ENCODE measurements at regions not wholly inside any gene's neighbourhood (a gene's known extent, or its start where the extent isn't known, plus 50 kb on each side); places are given as distances from the start of the nearest gene placed in this dataset.

DNA sequence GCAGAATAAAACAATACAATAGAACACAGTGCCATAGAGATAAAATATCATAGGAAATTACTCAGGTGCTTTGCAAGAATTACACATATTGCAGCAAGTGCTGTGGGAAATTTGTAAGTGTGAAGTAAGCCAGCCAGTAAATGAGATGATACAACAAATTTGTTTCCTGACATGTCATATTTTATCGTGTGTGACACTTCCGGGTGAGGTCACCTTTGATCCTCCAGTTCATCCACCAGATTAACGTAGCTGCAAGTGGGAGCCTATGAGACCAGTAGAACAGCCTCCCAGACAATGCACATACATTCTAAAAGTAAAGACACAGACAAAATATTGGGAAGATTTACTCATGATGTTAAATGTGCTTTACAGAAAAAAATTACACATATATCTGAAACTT, 72.2 kb downstream of the PRDM9 start:
- DNase-seq (ENCODE audit: low spot score): peak; percentile 45

DNA sequence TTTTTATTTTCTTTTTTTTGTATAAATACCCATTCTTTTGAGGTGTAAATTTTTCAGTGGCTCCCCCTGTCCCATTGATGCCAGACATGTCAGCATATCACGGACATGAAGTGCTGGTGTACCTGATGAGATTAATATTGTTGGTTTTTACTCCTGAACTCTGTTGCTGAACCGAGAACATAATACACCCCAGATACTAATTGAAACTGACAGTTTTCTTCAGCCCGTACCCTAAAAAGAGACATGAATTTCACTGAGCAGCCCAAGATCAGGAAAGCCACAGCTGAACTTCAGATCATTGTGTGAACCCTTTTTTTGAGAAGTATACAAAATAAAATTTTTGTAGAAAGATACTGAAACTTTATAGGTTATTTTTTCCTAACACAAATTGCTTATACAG, 75.7 kb downstream of the PRDM9 start:
- DNase-seq (ENCODE audit: low spot score): no peak

DNA sequence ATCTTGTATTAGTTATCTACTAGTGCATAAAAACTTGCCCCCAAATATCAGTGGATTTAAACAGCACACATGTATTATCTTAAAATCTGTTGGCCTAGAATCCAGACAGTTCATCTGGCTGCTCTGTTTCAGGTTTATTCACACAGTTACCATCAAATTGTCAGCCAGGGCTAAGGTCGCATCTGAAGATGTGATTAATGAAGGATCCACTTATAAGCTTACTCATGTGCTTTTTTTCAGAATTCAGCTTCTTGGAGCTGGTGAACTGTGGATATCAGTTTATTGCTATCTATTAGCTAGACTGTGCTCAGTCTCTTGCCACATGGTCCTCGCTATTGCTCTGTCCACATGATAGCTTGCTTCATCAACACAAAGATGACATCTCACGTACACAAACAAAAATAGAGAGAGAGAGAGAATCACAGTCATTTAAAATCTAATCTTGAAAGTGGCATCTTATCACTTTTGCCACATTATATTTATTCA, 81.5 kb downstream of the PRDM9 start:
- DNase-seq (ENCODE audit: low spot score): no peak

DNA sequence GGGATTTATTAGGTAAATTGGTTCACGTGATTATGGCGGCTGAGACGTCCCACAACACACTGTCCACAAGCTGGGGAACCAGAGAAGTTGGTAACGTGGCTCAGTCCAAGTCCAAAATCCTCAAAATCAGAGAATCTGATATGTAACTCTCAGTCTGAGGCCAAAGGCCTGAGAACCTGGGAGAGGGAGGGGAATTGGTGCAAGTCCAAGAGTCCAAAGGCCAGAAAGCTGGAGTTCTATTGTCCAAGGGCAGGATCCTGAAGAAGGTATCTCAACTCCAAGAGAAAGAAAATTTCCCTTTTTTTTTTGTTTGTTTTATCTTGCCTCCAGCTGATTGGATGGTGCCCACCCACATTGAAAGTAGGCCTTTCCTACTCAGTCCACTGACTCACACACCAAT, 83.8 kb downstream of the PRDM9 start:
- no peak for DNase-seq (ENCODE audit: low spot score)

DNA sequence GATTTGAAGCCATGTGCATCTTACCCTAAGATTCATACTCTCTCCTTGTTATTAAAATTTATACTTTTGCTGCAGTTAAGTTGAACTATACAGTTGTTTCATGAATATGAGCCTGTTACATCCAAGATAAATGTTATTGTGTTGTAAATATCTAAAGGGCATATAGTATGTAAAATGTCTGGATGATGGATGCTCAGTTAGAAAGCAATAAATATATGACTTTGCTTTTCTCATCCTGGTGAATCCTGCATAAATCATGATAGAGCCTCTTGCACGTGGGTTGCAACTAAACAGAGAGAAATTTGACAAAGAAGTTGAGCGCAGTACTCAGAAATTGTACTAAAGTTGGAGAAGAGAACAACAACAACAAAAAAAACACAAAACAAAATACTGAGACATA, 99.5 kb downstream of the PRDM9 start:
- DNase-seq (ENCODE audit: low spot score): no peak

DNA sequence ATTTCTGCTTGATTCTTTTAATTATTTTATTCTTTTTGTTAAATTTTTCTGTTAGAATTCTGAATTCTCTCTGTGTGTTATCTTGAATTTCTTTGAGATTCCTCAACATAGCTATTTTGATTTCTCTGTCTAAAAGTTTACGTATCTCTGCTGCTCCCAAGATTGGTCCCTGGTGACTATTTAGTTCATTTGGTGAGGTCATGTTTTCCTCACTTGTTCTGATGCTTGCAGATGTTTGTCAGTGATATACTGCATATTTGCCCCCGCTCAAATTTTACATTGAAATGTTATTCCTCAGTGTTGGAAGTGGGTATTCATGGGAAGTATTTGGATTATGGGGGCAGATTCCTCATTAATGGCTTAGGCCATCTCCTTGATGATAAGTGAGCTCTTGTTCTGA, 105.3 kb downstream of the PRDM9 start:
- no peak for DNase-seq (ENCODE audit: low spot score)

DNA sequence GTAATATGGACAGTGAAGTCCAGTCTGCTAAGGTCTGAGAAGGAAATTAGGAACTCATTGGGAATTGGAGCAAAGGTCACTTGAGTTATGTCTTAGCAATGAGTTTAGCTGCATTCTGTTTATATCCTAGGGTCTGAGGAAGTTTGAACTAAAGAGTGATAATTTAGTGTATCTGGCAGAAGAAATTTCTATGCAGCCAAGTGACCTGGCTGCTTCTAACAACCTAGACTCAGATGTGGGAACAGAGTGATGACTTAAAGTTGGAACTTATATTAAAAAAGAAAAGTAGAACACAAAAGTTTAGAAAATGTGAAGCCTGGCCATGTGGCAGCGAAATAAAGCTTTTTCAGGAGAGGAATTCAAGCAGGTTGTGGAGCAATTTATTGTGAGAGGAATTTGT, 106.2 kb downstream of the PRDM9 start:
- DNase-seq (ENCODE audit: low spot score): no peak

DNA sequence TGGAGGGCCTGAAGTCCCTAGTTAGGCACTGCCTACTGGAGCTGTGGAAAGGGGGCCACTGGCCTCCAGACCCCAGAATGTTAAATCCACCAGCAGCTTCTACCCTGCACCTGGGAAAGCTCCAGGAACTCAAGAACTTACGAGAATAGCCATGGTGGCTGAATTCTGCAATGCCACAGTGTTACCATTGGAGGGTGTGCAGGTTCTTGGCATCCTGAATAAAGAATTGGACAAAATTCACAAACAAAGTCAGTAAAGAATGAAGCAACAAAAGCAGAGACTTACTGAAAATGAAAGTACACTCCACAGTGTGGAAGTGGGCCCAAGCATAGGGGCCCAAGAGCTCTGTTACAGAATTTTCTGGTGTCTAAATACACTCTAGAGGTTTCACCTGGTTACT, 107.0 kb downstream of the PRDM9 start:
- no peak for DNase-seq (ENCODE audit: low spot score)

DNA sequence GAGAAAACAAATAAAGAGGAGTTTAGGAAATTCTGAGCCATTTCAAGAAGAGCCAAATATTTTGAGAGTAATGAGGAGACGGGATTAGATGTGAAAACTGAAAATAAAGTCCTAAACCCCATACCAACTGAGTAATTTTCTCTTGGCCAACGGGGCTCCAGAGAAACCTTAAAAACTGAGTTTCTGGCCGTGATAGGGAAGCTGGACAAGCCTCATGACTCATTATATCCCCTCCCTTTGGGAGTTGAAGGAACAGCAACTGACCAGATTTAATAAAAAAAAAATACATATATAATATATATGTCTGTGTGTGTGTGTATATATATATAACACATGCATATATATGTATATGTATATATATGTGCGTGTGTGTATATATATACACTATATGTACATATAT, 119.6 kb downstream of the PRDM9 start:
- DNase-seq (ENCODE audit: low spot score): no peak

DNA sequence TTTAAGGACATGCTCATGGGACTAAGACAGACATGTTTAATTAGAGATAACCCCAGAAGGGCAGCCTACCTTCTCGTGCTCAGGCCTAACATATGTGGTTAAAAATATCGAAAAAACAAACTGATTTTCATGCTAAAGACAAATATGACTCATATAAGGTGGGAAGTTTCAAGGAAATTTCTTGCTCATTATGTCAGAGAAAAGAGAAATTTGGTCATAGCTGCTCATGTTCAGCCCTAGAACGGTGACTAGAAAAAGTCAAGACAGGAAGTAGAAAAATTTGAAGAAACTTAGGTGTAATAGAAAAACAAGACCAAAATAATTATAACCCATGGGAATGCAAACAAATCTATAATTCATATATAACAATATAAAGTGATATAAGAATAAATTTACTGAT, 120.6 kb downstream of the PRDM9 start:
- peak; percentile 44 for DNase-seq (ENCODE audit: low spot score)

DNA sequence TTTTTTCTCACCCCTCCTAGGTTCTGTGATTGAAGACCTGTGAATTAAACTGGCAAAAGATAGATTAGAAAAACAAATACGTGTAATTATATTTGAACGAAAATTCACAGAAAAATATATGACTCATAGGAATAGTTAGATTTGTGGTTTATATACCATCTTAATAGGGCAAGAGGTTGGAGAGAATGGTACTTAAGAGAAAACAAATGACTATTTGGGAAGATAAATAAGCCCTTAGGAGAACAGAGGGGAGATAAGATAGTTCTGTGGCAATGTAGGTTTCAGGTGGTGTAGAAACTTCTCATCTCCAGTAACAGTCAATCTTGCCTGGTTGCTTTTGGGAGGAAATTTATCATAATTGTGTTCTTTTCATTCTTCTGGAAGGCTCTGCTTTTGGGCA, 122.0 kb downstream of the PRDM9 start:
- DNase-seq (ENCODE audit: low spot score): no peak

DNA sequence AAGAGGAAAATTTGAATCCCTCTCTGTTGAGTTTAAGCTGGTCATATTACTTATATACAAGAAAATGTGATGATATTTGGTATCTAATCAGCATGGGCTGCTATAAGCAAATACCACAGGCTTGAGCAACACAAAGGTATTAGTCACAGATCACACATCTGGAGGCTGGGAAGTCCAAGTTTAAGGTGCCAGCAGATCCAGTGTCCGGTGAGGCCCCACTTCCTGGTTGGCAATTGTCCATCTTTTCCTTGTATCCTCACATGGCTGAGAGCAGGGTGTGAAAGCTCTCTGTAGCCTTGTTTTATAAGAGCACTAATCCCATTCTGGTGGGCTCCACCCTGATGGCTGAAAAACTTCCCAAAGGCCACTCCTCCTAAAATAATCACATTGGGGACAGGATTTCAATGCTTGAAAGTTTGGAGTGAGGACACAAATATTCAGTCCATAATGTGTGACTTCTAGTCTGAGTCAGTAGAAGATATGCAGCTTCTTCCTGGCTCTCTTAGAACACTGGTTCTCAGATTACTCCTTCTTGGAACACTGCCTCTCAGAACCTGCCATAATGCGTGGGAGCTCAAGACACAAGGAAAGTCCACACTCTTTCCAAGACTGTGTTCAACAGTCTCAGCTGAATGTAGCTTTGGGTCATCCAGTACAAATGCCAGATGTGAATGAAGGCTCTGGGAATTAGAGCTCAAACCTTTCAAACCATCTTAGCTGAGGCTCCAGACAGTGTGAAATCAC, 124.1 kb downstream of the PRDM9 start:
- peak; percentile 71 for DNase-seq (ENCODE audit: low spot score)

DNA sequence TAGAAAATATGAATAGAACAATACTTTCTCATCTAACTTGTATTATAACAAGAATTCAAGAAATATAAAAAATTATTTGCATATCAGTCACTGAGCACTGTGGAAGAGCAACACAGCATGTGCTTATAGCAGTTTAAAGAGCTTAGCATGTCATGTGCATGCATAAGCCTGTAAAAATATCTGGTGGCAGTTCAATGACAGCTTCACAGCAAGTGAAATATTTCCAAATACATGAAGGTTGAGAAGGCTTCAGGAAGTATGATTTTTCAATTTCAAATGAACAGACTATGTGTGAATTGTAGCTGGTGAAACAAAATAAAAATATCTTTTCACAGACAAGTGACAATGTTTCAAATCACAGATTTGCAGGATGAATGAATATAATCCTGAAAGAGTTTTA, 128.5 kb downstream of the PRDM9 start:
- DNase-seq (ENCODE audit: low spot score): no peak

DNA sequence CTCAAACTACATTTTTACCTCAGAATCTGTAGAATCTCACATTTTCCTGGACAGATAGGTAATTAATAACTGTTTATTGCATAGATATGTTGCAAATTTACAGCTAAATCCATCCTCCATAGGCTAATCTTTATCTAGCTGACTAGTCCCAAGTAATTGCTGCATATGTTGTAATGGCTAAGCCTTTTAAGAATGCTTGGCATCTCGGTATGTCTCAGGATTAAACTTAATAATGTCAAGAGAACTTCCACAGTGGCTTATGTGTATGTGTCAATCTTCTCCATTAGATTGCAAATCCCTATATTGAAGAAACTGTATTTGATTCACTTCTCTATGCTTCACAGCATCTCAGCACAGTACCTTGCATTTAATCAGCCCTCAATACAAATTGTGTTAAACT, 131.9 kb downstream of the PRDM9 start:
- no peak for DNase-seq (ENCODE audit: low spot score)

DNA sequence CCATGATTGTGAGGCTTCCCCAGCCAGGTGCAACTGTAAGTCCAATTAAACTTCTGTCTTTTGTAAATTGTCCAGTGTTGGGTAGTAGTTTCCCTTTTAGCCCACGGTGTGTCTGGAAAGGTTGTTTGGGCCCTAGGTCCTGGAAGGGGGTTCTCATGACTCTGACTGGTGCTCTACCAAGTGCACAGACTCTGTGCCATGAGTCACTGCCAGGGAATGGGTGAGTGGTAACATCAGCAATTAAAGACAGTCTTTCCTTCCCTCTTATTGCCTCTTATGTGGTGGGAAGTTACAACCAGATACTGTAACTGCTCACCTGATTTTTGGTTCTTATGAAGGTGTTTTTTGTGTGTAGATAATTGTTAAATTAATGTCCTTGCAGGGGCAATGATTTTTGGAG, 141.2 kb downstream of the PRDM9 start:
- DNase-seq (ENCODE audit: low spot score): no peak

DNA sequence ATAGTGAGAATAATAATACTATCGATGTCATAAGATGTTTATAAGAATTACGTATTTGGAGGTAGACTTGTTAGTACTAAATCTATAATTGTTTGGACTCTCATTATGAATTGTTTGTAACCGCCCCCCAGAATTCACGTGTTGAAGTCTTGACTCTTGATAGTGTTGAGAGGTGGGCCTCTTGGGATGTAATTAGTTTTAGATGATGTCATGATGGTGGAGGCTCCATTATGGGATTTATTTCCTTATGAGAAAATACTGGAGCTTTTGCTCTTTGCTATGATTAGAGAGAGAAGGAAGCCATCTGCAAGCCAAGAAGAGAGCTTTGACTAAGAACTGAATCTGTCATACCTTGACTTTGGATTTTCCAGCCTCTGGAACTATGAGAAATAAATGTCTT, 142.2 kb downstream of the PRDM9 start:
- no peak for DNase-seq (ENCODE audit: low spot score)

DNA sequence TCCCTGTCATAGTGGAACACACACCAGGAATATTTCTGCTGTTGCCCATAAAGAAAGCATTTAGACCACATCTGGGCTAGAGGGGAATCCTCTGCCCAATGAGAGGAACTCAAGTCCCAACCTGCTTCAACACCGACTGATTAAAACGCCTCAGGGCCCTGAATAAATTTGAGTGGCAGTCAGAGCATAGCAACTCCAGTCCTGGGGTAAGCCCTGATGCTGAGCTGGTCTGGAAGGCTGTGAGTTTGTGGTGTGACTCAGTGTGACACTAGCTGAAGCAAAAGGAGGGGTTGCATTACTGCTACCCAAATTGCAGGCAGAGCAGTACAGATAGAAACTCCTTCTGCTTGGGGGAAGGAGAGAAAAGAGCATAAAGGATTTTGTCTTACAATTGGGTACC, 148.3 kb downstream of the PRDM9 start:
- DNase-seq (ENCODE audit: low spot score): peak; percentile 24

DNA sequence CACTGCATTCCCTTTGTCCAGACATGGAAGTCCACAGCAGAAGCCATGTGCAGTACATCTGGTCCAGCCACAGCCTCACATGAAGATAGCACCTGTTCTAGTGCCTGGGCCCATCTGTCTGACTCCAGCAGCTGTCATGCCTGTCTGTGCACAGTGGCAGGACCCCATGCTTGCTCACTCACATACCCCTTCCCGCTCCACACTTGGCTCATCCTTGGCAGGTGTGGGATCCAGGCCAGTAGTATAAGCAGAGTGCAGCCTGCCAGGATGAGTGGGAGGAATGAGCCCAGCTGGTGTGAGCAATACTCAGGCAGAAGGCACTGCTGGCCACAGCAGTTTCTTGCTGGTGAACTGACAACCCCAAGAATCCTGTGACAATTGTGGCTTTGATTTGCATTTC, 168.0 kb downstream of the PRDM9 start:
- DNase-seq (ENCODE audit: low spot score): peak; percentile 7

DNA sequence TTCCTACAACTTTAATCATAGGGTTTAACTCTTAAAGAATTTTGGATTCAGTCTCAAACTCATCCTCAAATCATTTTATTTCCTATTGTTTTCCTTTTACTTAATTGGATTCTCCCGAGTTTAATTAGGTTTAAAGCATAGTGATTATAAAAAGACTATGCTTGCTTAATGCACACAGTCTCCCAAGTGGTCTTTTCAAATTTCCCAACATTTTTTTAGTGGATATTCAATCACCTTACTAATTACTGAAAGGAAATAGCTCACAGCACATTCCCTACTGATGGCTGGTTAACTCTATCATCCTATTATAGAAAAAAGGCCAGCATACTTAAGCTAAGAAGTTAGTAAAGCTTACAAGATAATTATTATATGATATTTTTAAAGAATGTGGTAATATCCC, 170.6 kb downstream of the PRDM9 start:
- no peak for DNase-seq (ENCODE audit: low spot score)

DNA sequence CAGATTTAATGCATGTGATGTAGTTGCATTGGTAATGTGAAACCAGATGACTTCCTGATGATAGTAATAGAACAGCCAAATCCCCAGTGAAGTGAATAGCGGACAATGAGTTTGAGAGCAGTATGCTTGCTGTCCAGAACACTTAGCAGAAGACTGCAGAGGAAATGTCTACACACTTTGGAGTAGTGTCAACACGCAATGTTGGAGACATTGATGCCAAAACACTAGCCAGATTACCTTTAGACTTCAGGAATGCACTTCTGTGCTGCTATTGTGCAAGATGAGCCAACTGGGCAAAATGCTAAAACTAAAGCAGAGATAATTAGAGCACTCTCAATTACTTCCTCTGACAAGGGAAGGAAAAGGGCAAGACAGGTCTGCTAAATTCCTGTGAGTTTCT, 176.7 kb downstream of the PRDM9 start:
- no peak for DNase-seq (ENCODE audit: low spot score)

DNA sequence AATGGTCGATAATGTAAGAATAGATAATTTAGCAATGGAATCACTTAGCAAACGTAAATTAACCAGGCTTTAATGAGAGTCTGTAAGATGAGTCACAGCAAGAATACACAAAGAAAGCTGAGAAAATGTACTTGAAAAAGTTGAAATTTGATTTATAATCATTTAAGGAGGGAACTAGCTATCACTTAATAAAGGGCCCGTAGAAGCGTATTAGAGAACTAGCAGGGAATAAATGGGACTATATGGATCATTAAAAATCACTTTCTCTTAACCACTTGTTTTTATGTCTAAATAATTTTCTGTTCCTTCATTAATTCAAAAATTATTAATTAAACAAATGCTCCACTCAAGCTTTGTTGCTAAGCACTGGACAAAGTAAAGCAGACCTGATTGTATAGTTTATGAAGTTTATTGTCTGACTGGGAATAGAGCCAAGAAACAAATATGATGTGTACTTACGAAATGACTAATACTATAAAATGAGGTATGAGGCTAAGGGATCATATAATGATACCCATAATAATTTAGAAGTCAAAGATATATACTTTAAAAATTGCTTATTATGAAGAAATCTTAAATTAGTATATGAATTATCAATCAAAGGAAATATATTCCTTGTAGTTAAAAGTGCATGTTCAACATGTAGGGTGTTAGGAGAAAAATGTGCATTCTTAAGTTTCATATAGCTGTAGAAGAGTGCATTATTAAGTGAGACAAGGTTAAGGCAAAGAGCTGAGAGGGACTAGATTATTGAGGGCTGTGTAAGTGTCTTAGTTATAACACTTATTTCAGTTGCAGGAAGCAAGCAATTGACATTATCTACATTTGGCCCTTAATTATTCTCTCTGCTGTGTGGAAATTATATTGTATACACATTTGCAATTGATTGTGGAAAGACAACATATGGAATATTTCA, 196.8 kb downstream of the PRDM9 start:
- no peak for DNase-seq (ENCODE audit: low spot score)

DNA sequence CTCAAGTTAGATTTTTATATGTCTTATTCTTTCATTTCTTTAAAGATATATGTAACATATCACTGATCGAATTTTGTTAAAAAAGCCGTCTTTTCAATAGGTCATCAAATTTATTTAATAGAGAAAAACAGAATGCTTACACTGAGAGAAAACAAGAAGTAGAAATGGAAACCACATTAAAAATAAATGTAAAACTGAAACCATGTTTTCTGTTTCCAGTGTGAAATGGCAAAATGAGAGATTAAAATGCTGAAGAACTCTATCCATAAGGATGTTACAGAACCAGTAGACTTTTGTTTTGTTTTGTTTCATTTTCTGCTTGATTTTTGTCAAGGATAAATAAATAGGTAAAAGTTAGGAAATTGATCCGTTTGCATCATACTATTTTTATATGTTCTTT, 210.1 kb downstream of the PRDM9 start:
- DNase-seq (ENCODE audit: low spot score): no peak

DNA sequence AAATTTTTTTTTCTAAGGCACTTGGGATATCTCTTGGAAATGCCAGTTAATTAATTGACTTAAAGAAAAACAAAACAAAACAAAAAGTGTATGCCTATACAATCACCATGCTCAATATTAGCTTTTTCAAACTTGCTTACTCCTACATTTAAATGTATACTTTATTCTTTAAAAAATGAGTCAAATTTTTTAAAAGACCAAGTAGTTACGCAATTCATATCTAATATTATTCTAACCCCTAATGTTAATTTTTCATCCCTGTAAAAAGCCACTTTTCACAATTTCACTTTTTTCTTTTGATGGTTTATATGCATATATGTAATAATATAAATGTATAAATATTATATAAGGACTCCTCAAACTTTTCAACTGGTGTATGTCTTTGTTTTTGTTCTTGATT, 211.2 kb downstream of the PRDM9 start:
- no peak for DNase-seq (ENCODE audit: low spot score)
